ENCODE measurements at regions not wholly inside any gene's neighbourhood (a gene's known extent, or its start where the extent isn't known, plus 50 kb on each side); places are given as distances from the start of the nearest gene placed in this dataset.
A peak's percentile ranks its signal among the peaks of the same experiment; 100 is the strongest.

- DNase-seq, result no peak
Measured at GRCh38 chr18:10230072-10230471, 224.4 kb upstream of the APCDD1 start.

GRCh38 chr18:10231220-10231619 is 223.2 kb upstream of the APCDD1 start:
- no peak for DNase-seq

- DNase-seq, result peak; percentile 40
Measured at GRCh38 chr18:10232062-10232461, 222.4 kb upstream of the APCDD1 start.

- DNase-seq, result no peak
Measured at GRCh38 chr18:10233082-10233875, 221.2 kb upstream of the APCDD1 start.

- no peak for DNase-seq
Measured at GRCh38 chr18:10234281-10234680, 220.2 kb upstream of the APCDD1 start.

GRCh38 chr18:10234912-10235660 is 219.3 kb upstream of the APCDD1 start:
- no peak for DNase-seq

GRCh38 chr18:10235661-10235952 is 218.8 kb upstream of the APCDD1 start:
- DNase-seq, result peak; percentile 30

- no peak for DNase-seq
Measured at GRCh38 chr18:10239103-10239502, 215.3 kb upstream of the APCDD1 start.

- DNase-seq, result no peak
Measured at GRCh38 chr18:10239991-10240634, 214.3 kb upstream of the APCDD1 start.

GRCh38 chr18:10240973-10241372 is 213.5 kb upstream of the APCDD1 start:
- no peak for DNase-seq

- no peak for DNase-seq
Measured at GRCh38 chr18:10241579-10241978, 212.9 kb upstream of the APCDD1 start.

- no peak for DNase-seq
Measured at GRCh38 chr18:10242936-10243680, 211.3 kb upstream of the APCDD1 start.

GRCh38 chr18:10244341-10244740 is 210.1 kb upstream of the APCDD1 start:
- DNase-seq, result peak; percentile 13

GRCh38 chr18:10245031-10245845 is 209.2 kb upstream of the APCDD1 start:
- no peak for DNase-seq

- no peak for DNase-seq
Measured at GRCh38 chr18:10245846-10246175, 208.6 kb upstream of the APCDD1 start.

GRCh38 chr18:10247021-10247741 is 207.3 kb upstream of the APCDD1 start:
- no peak for DNase-seq

- DNase-seq, result no peak
Measured at GRCh38 chr18:10247742-10248082, 206.7 kb upstream of the APCDD1 start.

- DNase-seq, result no peak
Measured at GRCh38 chr18:10248738-10249137, 205.7 kb upstream of the APCDD1 start.

GRCh38 chr18:10249270-10249669 is 205.2 kb upstream of the APCDD1 start:
- DNase-seq, result no peak

- no peak for DNase-seq
Measured at GRCh38 chr18:10249801-10250200, 204.6 kb upstream of the APCDD1 start.

GRCh38 chr18:10252494-10252893 is 201.9 kb upstream of the APCDD1 start:
- DNase-seq, result no peak

All from NCI-H1092 treated with DMSO at 0.1 percent for 48 hours (cell line).